ENCODE measurements at regions not wholly inside any gene's neighbourhood (a gene's known extent, or its start where the extent isn't known, plus 50 kb on each side); places are given as distances from the start of the nearest gene placed in this dataset.

GRCh38 chr11:95389427-95389826, 158.4 kb upstream of the SESN3 start:
- DNase-seq (ENCODE audit: low read depth in 2 of 2), result no peak

- DNase-seq (ENCODE audit: low read depth in 2 of 2), result no peak
Observed at GRCh38 chr11:95388086-95388485, 157.1 kb upstream of the SESN3 start.

- DNase-seq (ENCODE audit: low read depth in 2 of 2), result no peak
Observed at GRCh38 chr11:95387325-95387724, 156.3 kb upstream of the SESN3 start.

GRCh38 chr11:95385577-95385976, 154.6 kb upstream of the SESN3 start:
- no peak for DNase-seq (ENCODE audit: low read depth in 2 of 2)

- DNase-seq (ENCODE audit: low read depth in 2 of 2), result no peak
Observed at GRCh38 chr11:95379479-95379878, 148.5 kb upstream of the SESN3 start.

GRCh38 chr11:95378789-95379188, 147.8 kb upstream of the SESN3 start:
- no peak for DNase-seq (ENCODE audit: low read depth in 2 of 2)

GRCh38 chr11:95378111-95378510, 147.1 kb upstream of the SESN3 start:
- DNase-seq (ENCODE audit: low read depth in 2 of 2), result no peak

GRCh38 chr11:95375886-95376285, 144.9 kb upstream of the SESN3 start:
- no peak for DNase-seq (ENCODE audit: low read depth in 2 of 2)

GRCh38 chr11:95375451-95375850, 144.4 kb upstream of the SESN3 start:
- no peak for DNase-seq (ENCODE audit: low read depth in 2 of 2)

- no peak for DNase-seq (ENCODE audit: low read depth in 2 of 2)
Observed at GRCh38 chr11:95374105-95374504, 143.1 kb upstream of the SESN3 start.

GRCh38 chr11:95373241-95373640, 142.2 kb upstream of the SESN3 start:
- DNase-seq (ENCODE audit: low read depth in 2 of 2), result no peak

- DNase-seq (ENCODE audit: low read depth in 2 of 2), result no peak
Observed at GRCh38 chr11:95372097-95372656, 141.2 kb upstream of the SESN3 start.

GRCh38 chr11:95371153-95371552, 140.2 kb upstream of the SESN3 start:
- no peak for DNase-seq (ENCODE audit: low read depth in 2 of 2)

- DNase-seq (ENCODE audit: low read depth in 2 of 2), result no peak
Observed at GRCh38 chr11:95367726-95368125, 136.7 kb upstream of the SESN3 start.

GRCh38 chr11:95365348-95365747, 134.3 kb upstream of the SESN3 start:
- DNase-seq (ENCODE audit: low read depth in 2 of 2), result no peak

- DNase-seq (ENCODE audit: low read depth in 2 of 2), result no peak
Observed at GRCh38 chr11:95364324-95365295, 133.6 kb upstream of the SESN3 start.

GRCh38 chr11:95363708-95364107, 132.7 kb upstream of the SESN3 start:
- no peak for DNase-seq (ENCODE audit: low read depth in 2 of 2)

- no peak for DNase-seq (ENCODE audit: low read depth in 2 of 2)
Observed at GRCh38 chr11:95363164-95363563, 132.2 kb upstream of the SESN3 start.

GRCh38 chr11:95361180-95361579, 130.2 kb upstream of the SESN3 start:
- no peak for DNase-seq (ENCODE audit: low read depth in 2 of 2)

GRCh38 chr11:95360377-95361075, 129.5 kb upstream of the SESN3 start:
- DNase-seq (ENCODE audit: low read depth in 2 of 2), result no peak

- DNase-seq (ENCODE audit: low read depth in 2 of 2), result no peak
Observed at GRCh38 chr11:95359756-95360155, 128.8 kb upstream of the SESN3 start.

GRCh38 chr11:95359341-95359663, 128.3 kb upstream of the SESN3 start:
- DNase-seq (ENCODE audit: low read depth in 2 of 2), result no peak
